HG03432 (cell line): ENCODE measurements at regions not wholly inside any gene's neighbourhood (a gene's known extent, or its start where the extent isn't known, plus 50 kb on each side); places are given as distances from the start of the nearest gene placed in this dataset.

Source experiments
- ATAC-seq: cut with Tn5 transposase; IDR thresholded peaks from one replicate; pipeline ENCODE4 v1.9.1; 2021; ENCODE audit warnings: mild to moderate bottlenecking, moderate library complexity; ENCODE audit not compliant: unreplicated experiment

GRCh38 chr4:56209767-56210166, 177.5 kb downstream of the AASDH start:
- no peak for ATAC-seq

GRCh38 chr4:56208103-56208502, 179.2 kb downstream of the AASDH start:
- no peak for ATAC-seq

- ATAC-seq: no peak
Measured at GRCh38 chr4:56206258-56206657, 181.0 kb downstream of the AASDH start.

GRCh38 chr4:56200275-56200674, 187.0 kb downstream of the AASDH start:
- ATAC-seq: peak; percentile 52

GRCh38 chr4:56198265-56198664, 189.0 kb downstream of the AASDH start:
- ATAC-seq: no peak

GRCh38 chr4:56197387-56197786, 189.9 kb downstream of the AASDH start:
- ATAC-seq: no peak

GRCh38 chr4:56195025-56195424, 192.3 kb downstream of the AASDH start:
- no peak for ATAC-seq

- ATAC-seq: no peak
Measured at GRCh38 chr4:56191534-56191933, 195.8 kb downstream of the AASDH start.

GRCh38 chr4:56187688-56188087, 199.6 kb downstream of the AASDH start:
- no peak for ATAC-seq

GRCh38 chr4:56186808-56187523, 200.3 kb downstream of the AASDH start:
- no peak for ATAC-seq

GRCh38 chr4:56185901-56186300, 201.4 kb downstream of the AASDH start:
- ATAC-seq: no peak

GRCh38 chr4:56184214-56184613, 203.1 kb downstream of the AASDH start:
- ATAC-seq: no peak

- ATAC-seq: peak; percentile 65
Measured at GRCh38 chr4:56183344-56183959, 203.8 kb downstream of the AASDH start.

- no peak for ATAC-seq
Measured at GRCh38 chr4:56182356-56182755, 204.9 kb downstream of the AASDH start.

- ATAC-seq: no peak
Measured at GRCh38 chr4:56181140-56181953, 205.9 kb downstream of the AASDH start.

GRCh38 chr4:56169061-56169460, 218.2 kb downstream of the AASDH start:
- no peak for ATAC-seq

- no peak for ATAC-seq
Measured at GRCh38 chr4:56164907-56165306, 216.2 kb downstream of the CEP135 start.

- no peak for ATAC-seq
Measured at GRCh38 chr4:56160636-56161035, 211.9 kb downstream of the CEP135 start.

GRCh38 chr4:56158483-56158882, 209.7 kb downstream of the CEP135 start:
- ATAC-seq: no peak

- no peak for ATAC-seq
Measured at GRCh38 chr4:56156141-56156540, 207.4 kb downstream of the CEP135 start.

- no peak for ATAC-seq
Measured at GRCh38 chr4:56155432-56155831, 206.7 kb downstream of the CEP135 start.

GRCh38 chr4:56149591-56149990, 200.8 kb downstream of the CEP135 start:
- no peak for ATAC-seq
